ENCODE measurements at regions not wholly inside any gene's neighbourhood (a gene's known extent, or its start where the extent isn't known, plus 50 kb on each side); places are given as distances from the start of the nearest gene placed in this dataset.

GRCh38 chr9:29659014-29659413 is 2085.7 kb upstream of the C9orf72 start:
- Histone ChIP-seq H4K8ac (replicated peaks; ENCODE audit: insufficient read length, low read depth, low read length) (no peak overlapping the region), H3K14ac (ENCODE audit: insufficient read depth, low read length) (no peak overlapping the region), H3K4ac (ENCODE audit: low read depth, low read length) (no peak overlapping the region), H3K56ac (ENCODE audit: insufficient read length, low read depth, low read length) (no peak overlapping the region), H2AFZ (ENCODE audit: low read length) (no peak overlapping the region), H2BK15ac (ENCODE audit: low read depth, low read length) (no peak overlapping the region), H4K91ac (ENCODE audit: insufficient read length, low read depth, low read length) (no peak overlapping the region), H3K23ac (ENCODE audit: insufficient read length, low read depth, low read length) (no peak overlapping the region), H3K79me2 (ENCODE audit: insufficient read depth, low read length) (no peaks in the 10 kb centered on the region), H3K23me2 (ENCODE audit: insufficient read length, low read depth, low read length, poor library complexity, severe bottlenecking) (no peaks in the 10 kb centered on the region), H2BK20ac (ENCODE audit: low read depth, low read length, poor library complexity, severe bottlenecking) (no peak overlapping the region), H3K9ac (ENCODE audit: extremely low read depth, insufficient read length, low read length) (no peak overlapping the region), H3K79me1 (ENCODE audit: insufficient read depth, low read depth, low read length, poor library complexity, severe bottlenecking) (no peaks in the 10 kb centered on the region), H2BK120ac (ENCODE audit: low read depth, low read length, poor library complexity, severe bottlenecking) (no peak overlapping the region), H4K5ac (ENCODE audit: insufficient read length, low read depth, low read length) (no peak overlapping the region), H3K4me1 (ENCODE audit: insufficient read depth, low read length) (no peaks in the 10 kb centered on the region), H2BK5ac (ENCODE audit: insufficient read length, low read length) (no peak overlapping the region), H3K9me3 (ENCODE audit: control insufficient read depth, low read depth, low read length) (no peaks in the 10 kb centered on the region), H3K27ac (ENCODE audit: insufficient read length, low read depth, low read length) (no peak overlapping the region), H3T11ph (ENCODE audit: low read length) (no peak overlapping the region), H4K20me1 (ENCODE audit: control insufficient read depth, insufficient read depth, insufficient read length) (no peaks in the 10 kb centered on the region), H3K27me3 (ENCODE audit: insufficient read depth, low read length) (no peaks in the 10 kb centered on the region), H3K4me2 (ENCODE audit: insufficient read depth, insufficient read length, low read length) (no peak overlapping the region), H2BK12ac (ENCODE audit: insufficient read length, low read depth, low read length) (no peak overlapping the region), H2AK5ac (ENCODE audit: insufficient read length, low read length) (no peak overlapping the region), H3K18ac (ENCODE audit: insufficient read length, low read depth, low read length) (no peak overlapping the region)
- no peaks in the 10 kb centered on the region for H3K36me3 Mint-ChIP-seq (ENCODE audit: insufficient read depth in 1 of 3, low read depth in 3 of 3)
- TF ChIP-seq, protein P1, sequence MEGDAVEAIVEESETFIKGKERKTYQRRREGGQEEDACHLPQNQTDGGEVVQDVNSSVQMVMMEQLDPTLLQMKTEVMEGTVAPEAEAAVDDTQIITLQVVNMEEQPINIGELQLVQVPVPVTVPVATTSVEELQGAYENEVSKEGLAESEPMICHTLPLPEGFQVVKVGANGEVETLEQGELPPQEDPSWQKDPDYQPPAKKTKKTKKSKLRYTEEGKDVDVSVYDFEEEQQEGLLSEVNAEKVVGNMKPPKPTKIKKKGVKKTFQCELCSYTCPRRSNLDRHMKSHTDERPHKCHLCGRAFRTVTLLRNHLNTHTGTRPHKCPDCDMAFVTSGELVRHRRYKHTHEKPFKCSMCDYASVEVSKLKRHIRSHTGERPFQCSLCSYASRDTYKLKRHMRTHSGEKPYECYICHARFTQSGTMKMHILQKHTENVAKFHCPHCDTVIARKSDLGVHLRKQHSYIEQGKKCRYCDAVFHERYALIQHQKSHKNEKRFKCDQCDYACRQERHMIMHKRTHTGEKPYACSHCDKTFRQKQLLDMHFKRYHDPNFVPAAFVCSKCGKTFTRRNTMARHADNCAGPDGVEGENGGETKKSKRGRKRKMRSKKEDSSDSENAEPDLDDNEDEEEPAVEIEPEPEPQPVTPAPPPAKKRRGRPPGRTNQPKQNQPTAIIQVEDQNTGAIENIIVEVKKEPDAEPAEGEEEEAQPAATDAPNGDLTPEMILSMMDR (conservative IDR thresholded peaks at IDR 0.05): no peak
- H3K27ac Mint-ChIP-seq: no peak overlapping the region
- H3K27me3 Mint-ChIP-seq (ENCODE audit: low read depth): no peaks in the 10 kb centered on the region
- no peaks in the 10 kb centered on the region for H3K9me3 Mint-ChIP-seq
- H3K4me3 Mint-ChIP-seq: no peak overlapping the region
- WGBS (ENCODE audit: extremely low coverage, insufficient read length, low lambda C conversion rate): no CpG with 5 or more reads among the region's 6 CpGs
- DNase-seq: no peak
- peaks cover 0 to 4% of the 10 kb centered on the region in 2 experiments; a peak in 1 of 4 replicates for H3K4me1 Mint-ChIP-seq

All from H9 (cell line).